GM18907 (cell line): ENCODE measurements at regions not wholly inside any gene's neighbourhood (a gene's known extent, or its start where the extent isn't known, plus 50 kb on each side); places are given as distances from the start of the nearest gene placed in this dataset.
"Not testable (repeated sequence)": the region's sequence is repeated elsewhere in the genome, so short reads cannot be mapped to it uniquely, and the experiment has no call there.

Experiments
- ATAC-seq: cut with Tn5 transposase; IDR thresholded peaks from one replicate; pipeline ENCODE4 v1.9.1; 2021; ENCODE audit warnings: mild to moderate bottlenecking, moderate library complexity; ENCODE audit not compliant: unreplicated experiment

- no peak for ATAC-seq
Measured at GRCh38 chr5:115469904-115470516, 74.6 kb downstream of the FEM1C start.

GRCh38 chr5:115467628-115468027 is 76.9 kb downstream of the FEM1C start:
- no peak for ATAC-seq

- no peak for ATAC-seq
Measured at GRCh38 chr5:115465431-115465830, 79.1 kb downstream of the FEM1C start.

GRCh38 chr5:115463983-115464382 is 80.6 kb downstream of the FEM1C start:
- no peak for ATAC-seq

GRCh38 chr5:115461506-115462290 is 82.9 kb downstream of the FEM1C start:
- no peak for ATAC-seq

- no peak for ATAC-seq
Measured at GRCh38 chr5:115461093-115461492, 83.5 kb downstream of the FEM1C start.

- ATAC-seq: peak; percentile 71
Measured at GRCh38 chr5:115460472-115460871, 84.1 kb downstream of the FEM1C start.

GRCh38 chr5:115459855-115460341 is 84.7 kb downstream of the FEM1C start:
- no peak for ATAC-seq

- no peak for ATAC-seq
Measured at GRCh38 chr5:115458416-115458815, 86.2 kb downstream of the FEM1C start.

- ATAC-seq: no peak
Measured at GRCh38 chr5:115458003-115458409, 86.6 kb downstream of the FEM1C start.

- ATAC-seq: no peak
Measured at GRCh38 chr5:115457571-115457970, 87.0 kb downstream of the FEM1C start.

- no peak for ATAC-seq
Measured at GRCh38 chr5:115456539-115457040, 88.0 kb downstream of the FEM1C start.

- no peak for ATAC-seq
Measured at GRCh38 chr5:115456056-115456455, 88.5 kb downstream of the FEM1C start.

GRCh38 chr5:115455301-115455707 is 89.3 kb downstream of the FEM1C start:
- ATAC-seq: no peak

GRCh38 chr5:115453391-115454095 is 91.0 kb downstream of the FEM1C start:
- no peak for ATAC-seq

- no peak for ATAC-seq
Measured at GRCh38 chr5:115452536-115453235, 91.9 kb downstream of the FEM1C start.

- no peak for ATAC-seq
Measured at GRCh38 chr5:115452083-115452482, 92.5 kb downstream of the FEM1C start.

GRCh38 chr5:115450741-115451140 is 93.8 kb downstream of the FEM1C start:
- ATAC-seq: peak; percentile 67

GRCh38 chr5:115448630-115449029 is 95.9 kb downstream of the FEM1C start:
- not testable (repeated sequence) for ATAC-seq

GRCh38 chr5:115440782-115441451 is 103.7 kb downstream of the FEM1C start:
- no peak for ATAC-seq
